Gastroesophageal sphincter (tissue), 3 donors: ENCODE measurements at regions not wholly inside any gene's neighbourhood (a gene's known extent, or its start where the extent isn't known, plus 50 kb on each side); places are given as distances from the start of the nearest gene placed in this dataset.

Experiments
- CTCF ChIP-seq, 4 experiments: fragments of 200-600 bp in 2 of 4; fragments of 450-650 bp in 2 of 4; sonication (generic) in 1 of 4; IDR thresholded peaks; one replicate each; pipeline ENCODE4 v1.5.1; 2017 to 2019; ENCODE audit warnings: antibody characterized with exemption in 4 of 4, mild to moderate bottlenecking in 2 of 4, moderate library complexity in 2 of 4
- EP300 ChIP-seq: sonication (generic); formaldehyde crosslinking; IDR thresholded peaks from one replicate; pipeline ENCODE4 v1.6.1; 2017; ENCODE audit warnings: antibody characterized with exemption, mild to moderate bottlenecking
- POLR2AphosphoS5 ChIP-seq: sonication (generic); formaldehyde crosslinking; IDR thresholded peaks from one replicate; pipeline ENCODE4 v1.6.1; 2017; ENCODE audit warnings: antibody characterized with exemption

- no peak for TF ChIP-seq CTCF (IDR thresholded peaks at IDR 0.05)
- no peak for TF ChIP-seq POLR2AphosphoS5
- TF ChIP-seq EP300 = no peak
Measured at GRCh38 chrX:74090049-74090448, 213.9 kb upstream of the ZCCHC13 start.
